Stimulated activated CD8-positive, alpha-beta memory T cell treated with anti-CD3 and anti-CD28 coated beads, Interleukin-7, amount 100 ng/mL, for 1 hour (primary cell): ENCODE measurements at regions not wholly inside any gene's neighbourhood (a gene's known extent, or its start where the extent isn't known, plus 50 kb on each side); places are given as distances from the start of the nearest gene placed in this dataset.

Experiments
- DNase-seq, 2 donors: peaks; one replicate each; pipeline ENCODE4 v3.0.0-alpha.2; 2020; ENCODE audit warnings: low read depth in 2 of 2

- DNase-seq = no peak
Observed at GRCh38 chr16:87127766-87128147, 189.4 kb downstream of the C16orf95 start.

- DNase-seq = no peak
Observed at GRCh38 chr16:87129771-87130170, 187.4 kb downstream of the C16orf95 start.

- no peak for DNase-seq
Observed at GRCh38 chr16:87131061-87131995, 185.9 kb downstream of the C16orf95 start.

- no peak for DNase-seq
Observed at GRCh38 chr16:87131996-87132345, 185.2 kb downstream of the C16orf95 start.

GRCh38 chr16:87132361-87133014 is 184.7 kb downstream of the C16orf95 start:
- no peak for DNase-seq

- no peak for DNase-seq
Observed at GRCh38 chr16:87133112-87133850, 183.9 kb downstream of the C16orf95 start.

- no peak for DNase-seq
Observed at GRCh38 chr16:87133966-87134627, 183.1 kb downstream of the C16orf95 start.

- no peak for DNase-seq
Observed at GRCh38 chr16:87134628-87134995, 182.6 kb downstream of the C16orf95 start.

- no peak for DNase-seq
Observed at GRCh38 chr16:87135246-87136030, 181.8 kb downstream of the C16orf95 start.

- no peak for DNase-seq
Observed at GRCh38 chr16:87138316-87138715, 178.9 kb downstream of the C16orf95 start.

- DNase-seq = no peak
Observed at GRCh38 chr16:87138738-87139267, 178.4 kb downstream of the C16orf95 start.

GRCh38 chr16:87140211-87141200 is 176.7 kb downstream of the C16orf95 start:
- DNase-seq = no peak

GRCh38 chr16:87141402-87141801 is 175.8 kb downstream of the C16orf95 start:
- DNase-seq = no peak

GRCh38 chr16:87143661-87144121 is 173.5 kb downstream of the C16orf95 start:
- DNase-seq = no peak

GRCh38 chr16:87144232-87144631 is 173.0 kb downstream of the C16orf95 start:
- no peak for DNase-seq

GRCh38 chr16:87145181-87146176 is 171.7 kb downstream of the C16orf95 start:
- DNase-seq = no peak

- no peak for DNase-seq
Observed at GRCh38 chr16:87146676-87147075, 170.5 kb downstream of the C16orf95 start.

- no peak for DNase-seq
Observed at GRCh38 chr16:87149051-87149450, 168.1 kb downstream of the C16orf95 start.
